Lower leg skin (tissue), 4 donors: ENCODE measurements at regions not wholly inside any gene's neighbourhood (a gene's known extent, or its start where the extent isn't known, plus 50 kb on each side); places are given as distances from the start of the nearest gene placed in this dataset.

ENCODE experiments used
- DNase-seq, 2 donors: peaks; one replicate each; pipeline ENCODE4 v3.0.0-alpha.2; 2019; ENCODE audit warnings: low spot score in 2 of 2
- H3K4me3 ChIP-seq: fragments of 200-600 bp; sonication (generic); 2 replicates; pipeline ENCODE4 v1.5.1; 2017; ENCODE audit warnings: mild to moderate bottlenecking, low read depth; ENCODE audit not compliant: poor library complexity, severe bottlenecking
- POLR2A ChIP-seq, 2 donors: fragments of 450-650 bp; IDR thresholded peaks; one replicate each; pipeline ENCODE4 v1.6.1; 2016 to 2017; ENCODE audit warnings: antibody characterized with exemption in 2 of 2, mild to moderate bottlenecking in 1 of 2, moderate library complexity in 1 of 2
- whole genome bisulfite sequencing, 2 donors: methylation state at CpG; one replicate each; pipeline ENCODE4 v1.1.5; 2018; 5-methylcytosine and 5-hydroxymethylcytosine counted together
- intact Hi-C: fragments of 100-400 bp; cut with DNase I; formaldehyde crosslinking; loops from one replicate; pipeline ENCODE4 v1.15.0; 2023; ENCODE audit warnings: low total_unique reads
- TF ChIP-seq, protein P1 (sequence below), 3 donors: fragments of 450-650 bp; IDR thresholded peaks; one replicate each; pipeline ENCODE4 v1.5.1; 2016; ENCODE audit warnings: antibody characterized with exemption in 3 of 3, mild to moderate bottlenecking in 3 of 3, moderate library complexity in 2 of 3

DNA sequence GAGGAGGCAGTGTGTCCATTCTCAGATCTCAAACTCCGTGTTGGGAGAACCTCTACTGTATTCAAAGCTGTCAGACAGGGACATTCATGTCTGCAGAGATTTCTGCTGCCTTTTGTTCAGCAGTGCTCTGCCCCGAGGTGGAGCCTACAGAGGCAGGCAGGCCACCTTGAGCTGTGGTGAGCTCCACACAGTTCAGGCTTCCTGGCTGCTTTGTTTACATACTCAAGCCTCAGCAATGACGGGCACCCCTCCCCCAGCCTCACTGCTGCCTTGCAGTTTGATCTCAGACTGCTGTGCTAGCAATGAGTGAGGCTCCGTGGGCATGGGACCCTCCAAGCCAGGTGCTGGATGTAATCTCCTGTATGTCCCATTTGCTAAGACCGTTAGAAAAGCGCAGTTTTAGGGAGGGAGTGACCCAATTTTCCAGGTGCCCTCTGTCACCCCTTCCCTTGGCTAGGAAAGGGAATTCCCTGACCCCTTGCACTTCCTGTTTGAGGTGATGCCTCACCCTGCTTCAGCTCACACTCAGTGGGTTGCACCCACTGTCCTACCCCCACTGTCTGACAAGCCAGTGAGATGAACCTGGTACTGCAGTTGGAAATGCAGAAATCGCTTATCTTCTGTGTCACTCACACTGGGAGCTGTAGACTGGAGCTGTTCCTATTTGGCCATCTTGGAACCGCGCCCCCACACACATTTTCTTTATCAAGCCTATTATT lies 458.9 kb upstream of the HSFY2 start:
- WGBS, 2 donors = 69% methylated on average over 6 of the region's 9 CpGs; no CpG with 5 or more reads in 1 of the 2 donors
- no peak for DNase-seq
- H3K4me3 ChIP-seq = no peak overlapping the region
- TF ChIP-seq, protein P1, sequence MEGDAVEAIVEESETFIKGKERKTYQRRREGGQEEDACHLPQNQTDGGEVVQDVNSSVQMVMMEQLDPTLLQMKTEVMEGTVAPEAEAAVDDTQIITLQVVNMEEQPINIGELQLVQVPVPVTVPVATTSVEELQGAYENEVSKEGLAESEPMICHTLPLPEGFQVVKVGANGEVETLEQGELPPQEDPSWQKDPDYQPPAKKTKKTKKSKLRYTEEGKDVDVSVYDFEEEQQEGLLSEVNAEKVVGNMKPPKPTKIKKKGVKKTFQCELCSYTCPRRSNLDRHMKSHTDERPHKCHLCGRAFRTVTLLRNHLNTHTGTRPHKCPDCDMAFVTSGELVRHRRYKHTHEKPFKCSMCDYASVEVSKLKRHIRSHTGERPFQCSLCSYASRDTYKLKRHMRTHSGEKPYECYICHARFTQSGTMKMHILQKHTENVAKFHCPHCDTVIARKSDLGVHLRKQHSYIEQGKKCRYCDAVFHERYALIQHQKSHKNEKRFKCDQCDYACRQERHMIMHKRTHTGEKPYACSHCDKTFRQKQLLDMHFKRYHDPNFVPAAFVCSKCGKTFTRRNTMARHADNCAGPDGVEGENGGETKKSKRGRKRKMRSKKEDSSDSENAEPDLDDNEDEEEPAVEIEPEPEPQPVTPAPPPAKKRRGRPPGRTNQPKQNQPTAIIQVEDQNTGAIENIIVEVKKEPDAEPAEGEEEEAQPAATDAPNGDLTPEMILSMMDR (IDR thresholded peaks at IDR 0.05) = no peak
- TF ChIP-seq POLR2A (IDR thresholded peaks at IDR 0.05) = no peak
- intact Hi-C loops = no loop called here

DNA sequence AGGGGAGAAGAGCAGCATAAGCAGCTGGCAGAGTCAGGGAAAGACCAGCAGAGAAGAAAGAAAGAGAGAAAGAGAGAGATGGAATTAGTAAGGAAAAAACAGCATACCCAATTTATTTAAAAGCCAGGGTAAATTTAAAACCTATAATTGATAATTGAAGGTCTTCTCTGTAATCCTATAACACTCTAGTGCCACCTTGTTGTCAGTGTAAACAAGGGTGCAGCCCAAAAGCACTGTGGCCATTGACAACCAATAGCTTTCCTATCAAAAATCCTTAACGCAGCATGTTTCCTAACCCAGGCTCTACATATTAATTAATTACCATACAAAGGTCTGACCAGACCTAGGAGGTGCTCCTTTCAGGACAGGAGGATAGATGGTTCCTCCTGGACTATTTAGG lies 447.2 kb upstream of the HSFY2 start:
- no peak for DNase-seq
- WGBS, 2 donors = 83% methylated on average over 1 of the region's 1 CpG; no CpG with 5 or more reads in 1 of the 2 donors

DNA sequence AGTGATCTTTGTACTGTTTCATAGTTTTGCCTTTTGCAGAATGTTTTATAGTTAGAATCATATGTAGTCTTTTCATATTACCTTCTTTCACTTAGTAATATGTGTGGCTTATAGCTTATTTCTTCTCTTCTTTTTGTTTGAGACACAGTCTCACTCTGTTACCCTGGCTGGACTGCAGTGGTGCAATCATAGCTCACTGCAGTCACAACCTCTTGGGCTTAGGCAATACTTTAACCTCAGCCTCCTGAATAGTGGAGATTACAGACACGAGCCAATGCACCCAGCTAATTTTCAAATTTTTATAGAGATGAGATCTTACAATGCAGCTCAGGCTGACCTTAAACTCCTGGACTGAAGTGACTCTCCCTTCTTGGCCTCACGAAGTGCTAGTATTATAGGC lies 435.4 kb upstream of the HSFY2 start:
- H3K4me3 ChIP-seq = no peak overlapping the region
- TF ChIP-seq POLR2A (IDR thresholded peaks at IDR 0.05) = no peak
- TF ChIP-seq, protein P1 (IDR thresholded peaks at IDR 0.05) = no peak
- no peak for DNase-seq
- intact Hi-C loops = no loop called here
- WGBS, 2 donors = 66% methylated on average over 2 of the region's 2 CpGs; no CpG with 5 or more reads in 1 of the 2 donors

More for the DNA sequence above, 447.2 kb upstream of the HSFY2 start:
- no peak overlapping the region for H3K4me3 ChIP-seq
- intact Hi-C loops = no loop called here
- TF ChIP-seq, protein P1 (IDR thresholded peaks at IDR 0.05) = no peak
- TF ChIP-seq POLR2A (IDR thresholded peaks at IDR 0.05) = no peak

DNA sequence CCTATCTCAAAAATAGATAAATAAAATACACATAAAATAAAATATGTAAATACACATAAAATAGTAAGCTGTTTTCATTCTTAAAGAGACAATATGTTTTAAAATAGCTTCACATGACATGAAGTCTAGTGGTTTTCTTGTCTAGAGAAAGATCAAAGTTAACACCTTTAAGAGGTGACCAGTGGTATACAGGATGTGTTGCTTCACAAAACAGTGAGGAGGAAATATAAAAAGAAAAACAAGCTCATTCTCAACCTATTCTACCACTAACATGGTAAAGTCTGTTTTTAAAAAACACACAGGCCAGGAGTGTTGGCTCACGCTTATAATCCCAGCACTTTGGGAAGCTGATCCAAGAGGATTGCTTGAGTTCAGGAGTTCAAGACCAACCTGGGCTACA lies 433.5 kb upstream of the HSFY2 start:
- intact Hi-C loops = no loop called here
- 73% methylated on average over 1 of the region's 1 CpG; no CpG with 5 or more reads in 1 of the 2 donors for WGBS, 2 donors
- no peak overlapping the region for H3K4me3 ChIP-seq
- DNase-seq = no peak
- TF ChIP-seq, protein P1 (IDR thresholded peaks at IDR 0.05) = no peak
- TF ChIP-seq POLR2A (IDR thresholded peaks at IDR 0.05) = no peak

DNA sequence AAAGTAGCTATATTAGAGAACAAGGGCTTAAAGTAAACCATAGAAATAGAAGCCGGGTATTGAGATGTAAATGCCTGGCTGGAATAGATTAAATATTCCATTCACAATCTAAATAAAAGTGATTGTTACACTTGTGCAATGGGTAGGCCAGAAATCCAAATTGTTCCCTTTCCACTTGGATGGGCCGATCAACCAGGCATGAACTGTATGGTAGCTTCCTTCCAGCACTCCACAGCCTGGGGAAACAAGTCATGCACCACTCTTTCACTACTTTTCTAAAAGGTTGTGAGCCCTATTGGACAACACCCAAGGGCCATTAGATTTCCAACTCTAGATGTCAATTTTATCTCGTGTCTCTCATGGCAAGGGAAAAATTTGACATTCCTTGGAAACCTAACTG lies 407.3 kb upstream of the HSFY2 start:
- WGBS, 2 donors = 78% methylated on average over 3 of the region's 3 CpGs; no CpG with 5 or more reads in 1 of the 2 donors
- H3K4me3 ChIP-seq = no peak overlapping the region
- DNase-seq = no peak
- no peak for TF ChIP-seq POLR2A (IDR thresholded peaks at IDR 0.05)
- TF ChIP-seq, protein P1 (IDR thresholded peaks at IDR 0.05) = no peak
- intact Hi-C loops = no loop called here

DNA sequence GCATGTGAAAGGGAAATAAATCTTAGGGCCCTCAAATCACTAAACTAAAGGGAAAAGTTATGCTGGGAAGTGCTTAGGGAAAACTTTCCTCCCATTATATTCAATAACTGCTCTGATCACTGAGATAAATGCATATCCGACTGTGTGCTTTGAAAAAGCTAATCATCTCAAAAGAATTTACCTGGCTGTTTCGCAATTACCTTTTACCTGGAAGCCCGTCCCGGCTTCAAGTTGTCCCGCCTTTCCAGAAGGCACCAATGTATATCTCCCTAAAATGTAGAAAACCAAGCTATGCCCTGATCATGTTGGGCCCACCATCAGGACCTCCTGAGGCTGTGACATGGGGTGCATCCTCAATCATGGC lies 394.6 kb upstream of the HSFY2 start:
- DNase-seq = no peak
- intact Hi-C loops = no loop called here
- TF ChIP-seq POLR2A (IDR thresholded peaks at IDR 0.05) = no peak
- TF ChIP-seq, protein P1 (IDR thresholded peaks at IDR 0.05) = no peak
- WGBS, 2 donors = 51% methylated on average over 5 of the region's 5 CpGs; no CpG with 5 or more reads in 1 of the 2 donors
- H3K4me3 ChIP-seq = no peak overlapping the region
